Kidney (tissue), 13 donors: ENCODE measurements at regions not wholly inside any gene's neighbourhood (a gene's known extent, or its start where the extent isn't known, plus 50 kb on each side); places are given as distances from the start of the nearest gene placed in this dataset.

Experiments
- DNase-seq, 5 donors: peaks; one replicate each; pipeline ENCODE4 v3.0.0-alpha.2; 2013 to 2020
- FAIRE-seq: peaks from 2 replicates; lab custom pipeline; 2012; peaks lifted over from hg19 to GRCh38; lab: Jason Lieb, UNC
- H3K27ac ChIP-seq, 2 donors: one replicate each; pipeline ENCODE4 v1.7.0; 2013; ENCODE audit warnings: low read depth in 2 of 2, low read length in 2 of 2, inconsistent platforms in 1 of 2
- H3K27me3 ChIP-seq: one replicate; pipeline ENCODE4 v1.7.1; 2013; ENCODE audit warnings: low read length, inconsistent platforms; ENCODE audit not compliant: control insufficient read depth, insufficient read depth
- H3K36me3 ChIP-seq, 3 donors: one replicate each; pipeline versions ENCODE4 v1.7.0 to v1.7.1; 2013; ENCODE audit warnings: low read length in 3 of 3, control low read depth in 1 of 3, inconsistent platforms in 1 of 3; ENCODE audit not compliant: insufficient read depth in 3 of 3, control insufficient read depth in 2 of 3
- H3K4me1 ChIP-seq, 3 donors: one replicate each; pipeline versions ENCODE4 v1.7.0 to v1.7.1; 2013; ENCODE audit warnings: low read length in 3 of 3, inconsistent platforms in 1 of 3, low read depth in 1 of 3; ENCODE audit not compliant: control insufficient read depth in 2 of 3, insufficient read depth in 2 of 3
- H3K4me3 ChIP-seq, 3 donors: one replicate each; pipeline versions ENCODE4 v1.7.0 to v1.8.1; 2013; ENCODE audit warnings: low read length in 3 of 3, control low read depth in 1 of 3, inconsistent platforms in 1 of 3
- H3K9ac ChIP-seq, 3 donors: one replicate each; pipeline versions ENCODE4 v1.7.0 to v1.7.1; 2013; ENCODE audit warnings: low read length in 3 of 3, control low read depth in 1 of 3, inconsistent platforms in 1 of 3
- H3K9me3 ChIP-seq, 3 donors: one replicate each; pipeline versions ENCODE4 v1.7.0 to v1.7.1; 2013; ENCODE audit warnings: low read length in 3 of 3, control low read depth in 1 of 3, inconsistent platforms in 1 of 3; ENCODE audit not compliant: control insufficient read depth in 2 of 3, insufficient read depth in 1 of 3
- CTCF ChIP-seq: IDR thresholded peaks from 3 replicates; pipeline ENCODE4 v1.5.1; 2012; ENCODE audit warnings: mild to moderate bottlenecking, moderate library complexity, borderline replicate concordance; ENCODE audit not compliant: insufficient read depth; ENCODE audit errors: extremely low read depth
- intact Hi-C: fragments of 100-400 bp; cut with DNase I; formaldehyde crosslinking; loops from one replicate; pipeline ENCODE4 v1.11.1; 2022
- donor health status: control.
- donor health status: control.
- donor health status: control.
- donor health status: control.
- donor health status: control.
- donor health status: DM: yes; HTN: yes; CAD: no.
- donor health status: Normal renal cell carcinoma (clear cell type).

GRCh38 chr13:100812982-100813584, 138.5 kb upstream of the TMTC4 start:
- Histone ChIP-seq H3K4me1 (no peaks in the 10 kb centered on the region), H3K27me3 (no peaks in the 10 kb centered on the region), H3K4me3 (no peak overlapping the region), H3K9me3 (no peaks in the 10 kb centered on the region), H3K27ac (no peak overlapping the region), H3K9ac (no peak overlapping the region), H3K36me3 (no peaks in the 10 kb centered on the region)
- no peak for DNase-seq
- no peak for FAIRE-seq
- intact Hi-C loops = no loop called here
- TF ChIP-seq CTCF = no peak

- no peak for DNase-seq
Measured at GRCh38 chr13:100811928-100812327, 137.3 kb upstream of the TMTC4 start.

GRCh38 chr13:100811024-100811865, 136.7 kb upstream of the TMTC4 start:
- FAIRE-seq = no peak
- DNase-seq = no peak
- H3K4me3 ChIP-seq = no peak overlapping the region
- H3K36me3 ChIP-seq = no peaks in the 10 kb centered on the region
- TF ChIP-seq CTCF = no peak
- intact Hi-C loops = no loop called here
- H3K27ac ChIP-seq = no peak overlapping the region
- no peaks in the 10 kb centered on the region for H3K4me1 ChIP-seq
- no peak overlapping the region for H3K9ac ChIP-seq
- H3K9me3 ChIP-seq = no peaks in the 10 kb centered on the region
- no peaks in the 10 kb centered on the region for H3K27me3 ChIP-seq

More at GRCh38 chr13:100811928-100812327, 137.3 kb upstream of the TMTC4 start:
- Histone ChIP-seq H3K27ac (no peak overlapping the region), H3K9me3 (no peaks in the 10 kb centered on the region), H3K4me1 (no peaks in the 10 kb centered on the region), H3K4me3 (no peak overlapping the region), H3K9ac (no peak overlapping the region), H3K36me3 (no peaks in the 10 kb centered on the region), H3K27me3 (no peaks in the 10 kb centered on the region)
- intact Hi-C loops = no loop called here
- FAIRE-seq = no peak
- TF ChIP-seq CTCF = no peak
